ENCODE measurements at regions not wholly inside any gene's neighbourhood (a gene's known extent, or its start where the extent isn't known, plus 50 kb on each side); places are given as distances from the start of the nearest gene placed in this dataset.

DNA sequence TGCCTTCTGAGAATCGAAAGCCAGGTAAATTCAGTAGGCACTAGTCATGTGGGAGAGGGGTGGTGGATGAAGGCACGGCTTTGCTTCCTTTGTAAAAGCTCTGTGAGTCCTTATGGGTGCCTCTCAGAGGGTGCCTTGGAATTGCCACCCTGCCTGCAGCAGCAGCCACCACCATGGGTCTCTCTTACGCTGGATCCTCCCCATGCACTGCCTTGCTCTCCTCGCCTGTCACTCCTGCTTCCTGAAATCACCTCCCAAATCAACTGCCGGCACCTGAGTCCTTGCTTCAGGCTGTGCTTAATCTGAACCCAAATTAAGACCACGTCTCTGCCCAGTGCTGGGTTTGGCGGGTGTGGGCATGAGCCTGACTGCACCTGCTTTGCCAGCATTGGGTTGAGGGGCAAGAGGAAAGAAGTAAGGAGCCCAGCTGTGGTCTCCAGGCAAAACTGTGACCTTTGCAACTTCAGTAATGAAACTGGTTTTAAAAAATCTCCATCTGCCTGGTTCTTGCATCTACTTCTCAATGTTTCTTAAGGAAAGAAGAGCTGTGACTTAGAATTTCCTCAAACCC lies 55.9 kb upstream of the CLMN start:
- in situ Hi-C loops (cut with MboI; ENCODE audit: low sequenced_read_pairs, unreplicated experiment): loop anchor here (25.0 kb wide), 1 partner anchor 688 kb away; no protein-coding TSS in a partner anchor
- DNase-seq (ENCODE audit: low spot score): no peak
- TF ChIP-seq, protein P1, sequence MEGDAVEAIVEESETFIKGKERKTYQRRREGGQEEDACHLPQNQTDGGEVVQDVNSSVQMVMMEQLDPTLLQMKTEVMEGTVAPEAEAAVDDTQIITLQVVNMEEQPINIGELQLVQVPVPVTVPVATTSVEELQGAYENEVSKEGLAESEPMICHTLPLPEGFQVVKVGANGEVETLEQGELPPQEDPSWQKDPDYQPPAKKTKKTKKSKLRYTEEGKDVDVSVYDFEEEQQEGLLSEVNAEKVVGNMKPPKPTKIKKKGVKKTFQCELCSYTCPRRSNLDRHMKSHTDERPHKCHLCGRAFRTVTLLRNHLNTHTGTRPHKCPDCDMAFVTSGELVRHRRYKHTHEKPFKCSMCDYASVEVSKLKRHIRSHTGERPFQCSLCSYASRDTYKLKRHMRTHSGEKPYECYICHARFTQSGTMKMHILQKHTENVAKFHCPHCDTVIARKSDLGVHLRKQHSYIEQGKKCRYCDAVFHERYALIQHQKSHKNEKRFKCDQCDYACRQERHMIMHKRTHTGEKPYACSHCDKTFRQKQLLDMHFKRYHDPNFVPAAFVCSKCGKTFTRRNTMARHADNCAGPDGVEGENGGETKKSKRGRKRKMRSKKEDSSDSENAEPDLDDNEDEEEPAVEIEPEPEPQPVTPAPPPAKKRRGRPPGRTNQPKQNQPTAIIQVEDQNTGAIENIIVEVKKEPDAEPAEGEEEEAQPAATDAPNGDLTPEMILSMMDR (IDR thresholded peaks at IDR 0.05; ENCODE audit: borderline replicate concordance, control extremely low read depth, extremely low read depth, insufficient read depth, missing control alignments): no peak

DNA sequence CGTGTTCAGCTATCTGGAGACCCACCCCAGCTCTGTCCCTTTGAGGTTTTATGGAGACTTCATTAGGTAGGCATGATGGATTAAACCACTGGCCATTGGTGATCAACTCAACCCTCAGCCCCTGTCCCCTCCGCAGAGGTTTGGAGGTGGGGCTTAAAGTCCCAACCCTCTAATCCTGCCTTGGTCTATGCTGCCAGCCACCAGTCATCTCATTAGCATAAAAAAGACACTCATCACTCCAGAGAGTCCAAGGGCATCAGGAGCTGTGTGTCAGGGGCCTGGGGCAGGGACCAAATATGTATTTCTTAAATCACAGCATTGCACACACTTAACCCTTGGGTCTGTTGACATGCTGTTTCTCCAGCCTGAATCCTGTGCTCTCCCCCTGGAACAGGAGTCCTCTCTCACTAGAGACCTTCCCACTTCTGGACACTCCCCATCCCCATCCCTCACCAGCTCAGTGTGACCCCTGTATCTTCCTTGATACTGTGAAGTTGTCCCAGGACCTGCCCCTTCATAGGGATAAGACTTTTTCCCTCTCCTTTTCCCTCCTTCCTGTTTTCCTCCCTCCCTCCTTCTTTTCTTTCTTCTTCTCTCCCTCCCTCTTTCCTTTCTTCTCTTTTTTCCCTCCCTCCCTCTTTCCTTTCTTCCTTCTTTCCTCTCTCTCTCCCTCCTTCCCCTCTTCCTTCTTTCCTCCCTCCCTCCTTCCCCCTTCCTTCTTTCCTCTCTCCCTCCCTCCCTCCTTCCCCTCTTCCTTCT lies 54.7 kb upstream of the CLMN start:
- TF ChIP-seq, protein P1 (IDR thresholded peaks at IDR 0.05; ENCODE audit: borderline replicate concordance, control extremely low read depth, extremely low read depth, insufficient read depth, missing control alignments): no peak
- no peak for DNase-seq (ENCODE audit: low spot score)
- in situ Hi-C loops (cut with MboI; ENCODE audit: low sequenced_read_pairs, unreplicated experiment): no loop called here

DNA sequence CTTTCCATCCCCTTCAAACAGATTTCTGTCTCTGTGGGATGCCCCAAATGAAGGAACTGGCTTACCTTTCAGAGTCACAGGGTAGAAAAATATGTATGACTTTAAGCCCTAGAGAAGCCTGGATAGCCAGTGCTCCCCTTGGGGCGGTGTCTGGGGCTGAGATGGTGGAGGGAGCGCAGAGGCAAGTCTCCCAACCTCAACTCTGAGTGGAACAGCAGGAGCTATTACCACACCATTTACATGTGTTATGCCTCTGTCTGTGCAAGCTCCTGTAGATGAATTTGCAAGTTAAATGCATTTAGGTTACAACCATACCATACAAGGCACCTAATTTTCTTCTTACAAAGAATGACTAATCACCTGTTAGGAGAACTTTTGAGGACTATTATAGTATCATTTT lies 50.4 kb upstream of the CLMN start:
- no peak for DNase-seq (ENCODE audit: low spot score)
- TF ChIP-seq, protein P1 (IDR thresholded peaks at IDR 0.05; ENCODE audit: borderline replicate concordance, control extremely low read depth, extremely low read depth, insufficient read depth, missing control alignments): no peak
- in situ Hi-C loops (cut with MboI; ENCODE audit: low sequenced_read_pairs, unreplicated experiment): no loop called here
